ENCODE measurements at regions not wholly inside any gene's neighbourhood (a gene's known extent, or its start where the extent isn't known, plus 50 kb on each side); places are given as distances from the start of the nearest gene placed in this dataset.

DNA sequence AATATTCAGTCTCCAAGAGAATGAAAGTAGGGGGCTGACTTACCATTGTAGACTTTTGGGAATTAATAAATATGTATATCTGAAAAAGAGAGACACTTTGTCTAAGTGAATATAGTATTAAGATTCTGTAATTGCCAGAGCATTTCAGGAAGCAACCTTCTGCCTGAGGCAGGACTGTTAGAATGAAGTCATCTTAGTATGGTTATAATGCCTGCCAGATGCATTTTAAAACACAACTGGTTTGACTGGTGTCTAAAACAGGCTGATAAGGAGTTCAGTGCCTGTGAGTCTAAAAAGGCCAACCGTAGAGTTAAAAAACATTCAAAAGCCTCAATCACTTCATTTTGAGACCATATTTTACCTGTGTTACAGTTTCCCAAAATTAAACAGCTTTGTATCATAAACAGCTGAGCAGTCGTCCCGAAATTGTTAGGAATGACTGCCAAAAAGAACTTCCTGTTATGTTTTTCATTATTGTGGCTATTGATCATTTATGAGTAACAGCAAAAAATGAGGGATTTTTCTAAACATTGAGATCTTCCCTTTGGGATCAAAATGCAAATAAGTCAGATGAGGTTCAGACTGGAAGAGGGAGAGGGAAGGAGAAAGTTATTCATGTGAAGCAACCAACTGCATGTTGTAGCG, 443.9 kb downstream of the PID1 start:
- no peaks in the 10 kb centered on the region for H3K36me3 ChIP-seq
- no peaks in the 10 kb centered on the region for H3K27me3 ChIP-seq
- 57 to 68% (median 65%) methylated on average over 4 of the region's 4 CpGs for WGBS, 5 donors
- no peak for TF ChIP-seq POLR2A (IDR thresholded peaks at IDR 0.05)
- no peak overlapping the region for H3K4me3 ChIP-seq
- intact Hi-C loops (cut with DNase I; ENCODE audit: low total_unique reads) = no loop called here
- no peaks in the 10 kb centered on the region for H3K9me3 ChIP-seq
- H3K27ac ChIP-seq = no peak overlapping the region
- no peaks in the 10 kb centered on the region for H3K4me1 ChIP-seq
- no peak for DNase-seq

DNA sequence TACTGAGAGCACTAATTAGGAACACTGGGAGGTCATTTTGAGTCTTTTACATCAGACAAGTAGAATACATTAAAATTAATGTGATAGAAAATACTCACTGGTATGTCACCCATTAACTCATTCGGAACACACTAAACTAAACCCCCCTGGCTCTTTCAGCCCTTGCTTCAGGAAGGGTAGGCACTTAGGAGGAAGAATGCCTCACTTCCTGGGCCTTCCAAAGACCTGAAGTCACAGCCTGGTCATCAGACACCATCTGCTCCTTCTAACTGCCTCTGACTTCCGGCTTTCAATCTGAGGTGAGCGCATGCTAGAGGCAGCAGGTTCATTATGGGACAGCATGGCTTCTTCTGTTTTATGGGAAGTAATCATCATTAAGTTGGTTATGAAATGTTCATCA, 451.4 kb downstream of the PID1 start:
- H3K4me1 ChIP-seq = no peaks in the 10 kb centered on the region
- 57 to 82% (median 62%) methylated on average over 3 of the region's 3 CpGs for WGBS, 5 donors
- DNase-seq = no peak
- H3K36me3 ChIP-seq = no peaks in the 10 kb centered on the region
- intact Hi-C loops (cut with DNase I; ENCODE audit: low total_unique reads) = no loop called here
- H3K27ac ChIP-seq = no peak overlapping the region
- peaks cover 0 to 8% (median under 1%) of the 10 kb centered on the region in 4 donors for H3K9me3 ChIP-seq
- H3K27me3 ChIP-seq = no peaks in the 10 kb centered on the region
- H3K4me3 ChIP-seq = no peak overlapping the region
- no peak for TF ChIP-seq EP300 (IDR thresholded peaks at IDR 0.05)
- TF ChIP-seq, protein P1, sequence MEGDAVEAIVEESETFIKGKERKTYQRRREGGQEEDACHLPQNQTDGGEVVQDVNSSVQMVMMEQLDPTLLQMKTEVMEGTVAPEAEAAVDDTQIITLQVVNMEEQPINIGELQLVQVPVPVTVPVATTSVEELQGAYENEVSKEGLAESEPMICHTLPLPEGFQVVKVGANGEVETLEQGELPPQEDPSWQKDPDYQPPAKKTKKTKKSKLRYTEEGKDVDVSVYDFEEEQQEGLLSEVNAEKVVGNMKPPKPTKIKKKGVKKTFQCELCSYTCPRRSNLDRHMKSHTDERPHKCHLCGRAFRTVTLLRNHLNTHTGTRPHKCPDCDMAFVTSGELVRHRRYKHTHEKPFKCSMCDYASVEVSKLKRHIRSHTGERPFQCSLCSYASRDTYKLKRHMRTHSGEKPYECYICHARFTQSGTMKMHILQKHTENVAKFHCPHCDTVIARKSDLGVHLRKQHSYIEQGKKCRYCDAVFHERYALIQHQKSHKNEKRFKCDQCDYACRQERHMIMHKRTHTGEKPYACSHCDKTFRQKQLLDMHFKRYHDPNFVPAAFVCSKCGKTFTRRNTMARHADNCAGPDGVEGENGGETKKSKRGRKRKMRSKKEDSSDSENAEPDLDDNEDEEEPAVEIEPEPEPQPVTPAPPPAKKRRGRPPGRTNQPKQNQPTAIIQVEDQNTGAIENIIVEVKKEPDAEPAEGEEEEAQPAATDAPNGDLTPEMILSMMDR (IDR thresholded peaks at IDR 0.05) = no peak
- no peak for TF ChIP-seq POLR2AphosphoS5 (IDR thresholded peaks at IDR 0.05)
- TF ChIP-seq POLR2A (IDR thresholded peaks at IDR 0.05) = no peak

DNA sequence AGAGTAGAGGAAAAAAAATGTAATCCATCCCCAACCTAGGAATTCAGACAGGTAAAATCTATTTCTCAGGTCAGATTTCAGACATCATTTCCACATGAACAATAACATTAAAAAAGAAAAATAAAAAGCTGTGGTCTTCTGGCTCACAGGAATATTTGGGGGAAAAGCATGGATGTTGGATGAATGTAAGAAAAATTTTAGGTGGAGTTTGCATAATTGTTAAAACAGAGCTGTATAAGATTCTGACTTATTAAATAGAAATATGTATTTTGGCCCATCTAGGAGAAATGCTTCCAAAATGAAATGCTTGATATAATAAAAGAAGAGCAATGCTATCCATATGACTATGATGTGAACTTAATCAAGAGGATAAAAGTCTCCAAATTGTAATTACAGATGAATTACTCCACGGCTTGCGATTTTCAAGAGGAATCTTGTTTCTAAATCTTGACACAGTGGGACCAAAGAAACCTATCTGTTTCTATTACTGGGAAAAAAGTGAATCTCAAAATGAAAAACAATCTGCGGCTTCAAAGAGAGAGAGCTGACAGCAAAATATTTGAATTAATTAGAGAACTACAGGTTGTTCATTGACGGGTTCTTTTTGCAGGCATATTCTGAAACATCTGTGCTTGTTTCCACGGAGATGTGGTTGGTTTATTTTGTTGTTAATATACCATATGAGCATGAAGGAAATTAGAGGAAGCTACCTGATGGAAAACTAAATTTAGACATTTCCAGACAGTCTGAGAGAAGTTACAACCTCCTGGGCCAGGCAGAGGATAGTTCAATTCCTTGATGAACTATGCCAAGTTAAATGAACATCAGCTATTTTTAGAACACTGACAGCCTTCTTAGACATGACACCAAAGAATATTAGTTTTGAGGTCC, 468.7 kb downstream of the PID1 start:
- intact Hi-C loops (cut with DNase I; ENCODE audit: low total_unique reads) = no loop called here
- Histone ChIP-seq H3K4me3 (no peak overlapping the region), H3K36me3 (no peaks in the 10 kb centered on the region), H3K27ac (no peak overlapping the region), H3K4me1 (no peaks in the 10 kb centered on the region), H3K27me3 (no peaks in the 10 kb centered on the region), H3K9me3 (no peaks in the 10 kb centered on the region)
- TF ChIP-seq, protein P1 (IDR thresholded peaks at IDR 0.05) = no peak
- TF ChIP-seq POLR2A (IDR thresholded peaks at IDR 0.05) = no peak
- no peak for DNase-seq
- WGBS, 5 donors = 71 to 87% (median 83%) methylated on average over 5 of the region's 5 CpGs

DNA sequence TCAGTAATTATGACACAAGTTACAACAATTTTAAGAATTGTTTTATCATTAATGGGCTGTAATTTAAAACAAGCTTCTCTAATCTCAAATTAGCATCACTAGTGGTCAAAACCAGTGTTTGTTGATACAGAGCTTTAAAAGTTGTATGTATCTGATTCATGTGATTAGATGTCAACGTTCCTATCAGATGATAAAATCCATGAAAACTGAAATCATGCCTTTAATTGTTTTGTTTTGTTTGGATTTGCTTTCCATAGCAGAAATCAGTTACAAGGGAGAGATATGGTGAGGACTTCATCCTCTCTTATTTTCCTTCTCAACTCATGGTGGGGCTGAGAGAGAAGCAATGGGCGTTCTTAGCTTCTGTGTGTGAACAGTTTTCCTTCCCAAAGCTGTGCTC, 469.6 kb downstream of the PID1 start:
- Histone ChIP-seq H3K36me3 (no peaks in the 10 kb centered on the region), H3K4me3 (no peak overlapping the region), H3K4me1 (no peaks in the 10 kb centered on the region), H3K9me3 (no peaks in the 10 kb centered on the region), H3K27me3 (no peaks in the 10 kb centered on the region), H3K27ac (no peak overlapping the region)
- TF ChIP-seq POLR2A (IDR thresholded peaks at IDR 0.05) = no peak
- TF ChIP-seq, protein P1 (IDR thresholded peaks at IDR 0.05) = no peak
- TF ChIP-seq POLR2AphosphoS5 (IDR thresholded peaks at IDR 0.05) = no peak
- TF ChIP-seq EP300 (IDR thresholded peaks at IDR 0.05) = no peak
- intact Hi-C loops (cut with DNase I; ENCODE audit: low total_unique reads) = no loop called here
- DNase-seq = no peak
- 22 to 44% (median 25%) methylated on average over 2 of the region's 2 CpGs for WGBS, 5 donors

DNA sequence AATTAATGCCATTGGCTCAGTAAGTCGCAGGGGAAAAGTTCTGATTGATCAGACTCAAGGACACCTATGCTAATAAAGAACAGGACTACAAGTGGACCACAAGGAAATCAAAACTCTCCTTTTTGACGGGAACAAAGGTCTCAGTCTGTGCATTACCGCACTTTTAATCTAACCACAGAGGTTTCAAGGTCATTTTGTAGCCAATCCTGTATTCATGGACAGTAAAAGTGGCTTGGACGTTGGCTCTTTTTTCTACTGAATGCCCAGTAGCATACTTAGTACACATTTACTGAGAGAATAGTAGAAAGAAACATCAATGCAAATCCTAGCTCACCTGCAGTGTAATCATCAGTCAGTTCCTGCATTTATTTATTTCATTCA, 471.9 kb downstream of the PID1 start:
- intact Hi-C loops (cut with DNase I; ENCODE audit: low total_unique reads) = no loop called here
- H3K36me3 ChIP-seq = no peaks in the 10 kb centered on the region
- WGBS, 5 donors = 38 to 63% (median 42%) methylated on average over 4 of the region's 4 CpGs
- H3K4me1 ChIP-seq = no peaks in the 10 kb centered on the region
- no peak for DNase-seq
- H3K27me3 ChIP-seq = no peaks in the 10 kb centered on the region
- no peaks in the 10 kb centered on the region for H3K9me3 ChIP-seq
- H3K4me3 ChIP-seq = no peak overlapping the region
- no peak overlapping the region for H3K27ac ChIP-seq
- TF ChIP-seq, protein P1 (IDR thresholded peaks at IDR 0.05) = no peak
- no peak for TF ChIP-seq POLR2AphosphoS5 (IDR thresholded peaks at IDR 0.05)
- no peak for TF ChIP-seq POLR2A (IDR thresholded peaks at IDR 0.05)

Data from stomach (tissue), 8 donors.